Ramos (cell line): ENCODE measurements at regions not wholly inside any gene's neighbourhood (a gene's known extent, or its start where the extent isn't known, plus 50 kb on each side); places are given as distances from the start of the nearest gene placed in this dataset.

Source experiments
- in situ Hi-C: fragments of 300-500 bp; cut with MboI; formaldehyde crosslinking; loops from one replicate; pipeline ENCODE4 v1.14.3; 2022; ENCODE audit warnings: low sequenced_read_pairs; ENCODE audit not compliant: unreplicated experiment

DNA sequence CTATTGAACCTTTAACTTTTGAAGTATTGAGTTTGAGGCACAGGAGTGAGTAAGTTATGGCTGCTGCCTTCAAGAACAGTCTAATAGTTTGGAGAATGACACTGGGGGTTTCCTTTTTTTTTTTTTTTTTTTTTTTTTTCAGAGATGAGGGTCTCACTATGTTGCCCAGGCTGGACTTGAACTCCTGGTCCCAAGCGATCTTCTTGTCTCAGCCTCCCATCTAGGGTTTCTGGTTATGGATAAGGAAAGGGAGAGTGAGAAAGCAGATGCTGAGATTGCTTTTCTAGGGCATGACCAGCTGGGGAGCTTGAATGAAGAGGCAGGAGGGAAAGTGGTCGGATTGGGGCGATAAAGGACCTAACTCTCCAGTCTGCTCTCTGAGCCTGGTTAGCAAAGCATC lies 59.9 kb upstream of the BTRC start:
- in situ Hi-C loops = loop anchor here (25.0 kb wide), 1 partner anchor 268 kb away; no protein-coding TSS in a partner anchor

GRCh38 chr10:101295261-101295660 lies 58.7 kb upstream of the BTRC start:
- in situ Hi-C loops = loop anchor here (25.0 kb wide), 1 partner anchor 267 kb away; no protein-coding TSS in a partner anchor

DNA sequence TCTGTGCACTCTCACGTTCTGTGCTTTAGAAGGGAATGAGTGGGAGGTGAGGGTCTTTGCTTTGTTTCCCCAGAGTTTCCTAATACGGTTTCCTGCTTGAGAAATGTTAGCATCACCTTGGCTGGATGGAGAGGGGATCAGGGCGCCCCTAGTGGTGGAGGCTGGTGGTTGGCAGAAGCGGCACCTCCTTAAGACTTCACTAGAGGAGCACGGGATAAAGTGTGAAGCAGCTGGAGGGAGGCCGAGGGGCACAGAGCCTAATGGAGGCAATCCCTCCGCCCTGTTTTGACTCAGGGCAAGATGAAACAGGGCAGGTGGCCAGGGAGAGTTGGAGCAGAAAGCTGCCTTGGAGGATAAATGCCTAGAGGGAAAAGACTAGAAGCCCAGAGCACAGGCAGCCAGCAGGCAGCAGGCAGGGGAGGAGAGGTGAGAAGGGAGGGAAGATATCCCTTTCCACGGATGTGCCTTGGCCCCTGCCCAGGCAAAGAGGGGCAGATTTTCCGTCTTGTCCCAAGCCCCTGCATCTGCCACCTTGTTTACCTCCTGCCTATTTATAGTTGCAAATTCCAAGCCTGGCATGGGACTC lies 56.0 kb upstream of the BTRC start:
- in situ Hi-C loops = loop anchor here (25.0 kb wide), 1 partner anchor 264 kb away; no protein-coding TSS in a partner anchor

GRCh38 chr10:101299211-101299610 lies 54.8 kb upstream of the BTRC start:
- in situ Hi-C loops = loop anchor here (25.0 kb wide), 1 partner anchor 263 kb away; no protein-coding TSS in a partner anchor

DNA sequence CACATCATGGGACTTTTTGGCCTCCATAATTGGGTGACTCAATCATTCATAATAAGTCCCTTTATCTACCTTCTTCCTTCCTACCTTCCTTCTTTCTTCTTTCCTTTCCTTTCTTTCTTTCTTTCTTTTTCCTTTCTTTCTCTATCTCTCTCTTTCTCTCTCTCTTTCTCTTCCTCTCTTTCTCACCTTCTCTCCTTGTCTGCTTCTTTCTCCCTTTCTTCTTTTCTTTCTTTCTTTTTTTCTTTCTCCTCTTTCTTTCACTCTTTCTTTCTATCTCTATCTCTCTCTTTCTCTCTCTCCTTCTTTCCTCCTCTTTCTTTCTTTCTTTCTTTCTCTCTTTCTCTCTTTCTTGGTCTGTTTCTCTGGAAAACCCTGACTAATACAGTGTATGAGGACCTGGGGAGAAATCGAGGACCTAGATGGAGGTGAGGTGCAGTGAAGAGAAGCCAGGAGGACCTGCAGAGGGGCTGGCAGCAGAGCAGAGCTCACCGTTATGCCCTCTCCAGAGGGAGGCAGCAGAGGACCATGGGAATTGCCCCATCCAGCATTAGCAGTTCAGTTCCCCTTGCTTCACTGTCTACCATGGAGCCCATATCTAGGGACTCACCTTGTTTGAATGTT lies 52.7 kb upstream of the BTRC start:
- in situ Hi-C loops = loop anchor here (5.0 kb wide), 1 partner anchor 141 kb away; no protein-coding TSS in a partner anchor

DNA sequence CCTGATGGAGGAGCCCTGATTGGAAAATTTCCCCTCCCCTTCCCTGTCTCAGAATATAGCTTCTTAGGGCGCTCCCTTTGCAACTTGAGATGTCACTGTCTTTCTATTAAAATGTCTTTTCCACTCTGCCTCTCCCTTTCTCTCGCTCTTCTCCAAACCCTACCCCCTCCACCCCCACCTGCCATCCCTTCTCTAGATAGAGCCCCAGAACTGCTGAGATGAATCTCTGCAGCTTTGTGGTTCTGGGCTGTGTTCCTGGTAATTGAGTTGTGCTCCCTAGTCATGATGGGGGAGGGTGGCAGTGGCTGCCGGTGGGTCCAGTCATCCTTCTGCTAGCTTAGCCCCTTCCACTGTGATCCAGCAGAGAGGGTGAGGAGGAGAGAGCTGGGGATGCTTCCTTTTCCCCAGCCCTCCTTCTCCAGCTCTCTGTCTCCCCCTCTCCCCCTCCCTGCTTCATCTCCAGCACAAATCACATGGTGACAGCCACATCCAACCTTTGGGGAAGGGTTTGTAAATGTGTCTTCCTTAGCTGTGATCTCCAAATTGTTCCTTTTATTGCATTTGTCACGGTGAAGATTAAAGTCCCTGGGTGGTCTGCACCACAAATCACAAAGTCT lies 50.8 kb upstream of the BTRC start:
- in situ Hi-C loops = loop anchor here (5.0 kb wide), 1 partner anchor 139 kb away; no protein-coding TSS in a partner anchor
